ENCODE measurements at regions not wholly inside any gene's neighbourhood (a gene's known extent, or its start where the extent isn't known, plus 50 kb on each side); places are given as distances from the start of the nearest gene placed in this dataset.

- ChIA-PET CTCF (ENCODE audit: low intra/inter-chr PET ratio, low total read pairs) (no interaction called here), POLR2A (no interaction called here)
- ATAC-seq (no peak), FAIRE-seq (no peak), DNase-seq (ENCODE audit: low spot score) (no peak)
- H4K20me1 ChIP-seq (ENCODE audit: insufficient read depth, low read length), result no peaks in the 10 kb centered on the region
- intact Hi-C loops (cut with micrococcal nuclease; ENCODE audit: unreplicated experiment), result no loop called here
- H3K4me3 ChIP-seq (replicated peaks in 1 of 3; ENCODE audit: insufficient read depth in 1 of 3, low read depth in 2 of 3, low read length in 3 of 3), result no peak overlapping the region
- H3K36me3 ChIP-seq (replicated peaks in 1 of 2; ENCODE audit: control insufficient read depth in 1 of 2, insufficient read depth in 2 of 2, low read length in 2 of 2), result no peaks in the 10 kb centered on the region
- no peaks in the 10 kb centered on the region for H3K27me3 ChIP-seq (ENCODE audit: control insufficient read depth in 1 of 2, insufficient read depth in 2 of 2, low read length in 2 of 2)
- TF ChIP-seq ZNF263 (CRISPR knock-in tag; IDR thresholded peaks at IDR 0.05) (no peak), REL (CRISPR knock-in tag; conservative IDR thresholded peaks at IDR 0.05) (no peak), SNAPC2 (CRISPR knock-in tag; IDR thresholded peaks at IDR 0.05) (no peak), ETV5 (CRISPR knock-in tag; IDR thresholded peaks at IDR 0.05; ENCODE audit: borderline replicate concordance) (no peak), ZNF720 (CRISPR knock-in tag; IDR thresholded peaks at IDR 0.05) (no peak), MAFF (IDR thresholded peaks at IDR 0.05; ENCODE audit: low read depth, low read length) (no peak)
- no peak overlapping the region for H3K27ac ChIP-seq (ENCODE audit: extremely low read length, insufficient read depth, low read length)
- no peak overlapping the region for H3K9ac ChIP-seq (ENCODE audit: insufficient read depth, low read depth, low read length)
- H2AFZ ChIP-seq (ENCODE audit: low read length), result no peak overlapping the region
- in situ Hi-C loops (cut with HindIII; ENCODE audit: extremely low pct_ligation_motif_present, low pct_unique_long_range_greater_than_20kb), result no loop called here
- H3K9me3 ChIP-seq (ENCODE audit: low read length), result no peaks in the 10 kb centered on the region
- 0% methylated on average over 1 of the region's 1 CpG for WGBS (ENCODE audit: low lambda C conversion rate)
- no TSS peak for BruUV-seq (replicated peaks)
- H3K4me1 ChIP-seq (ENCODE audit: insufficient read depth, low read length), result peaks cover 9% of the 10 kb centered on the region; the same call in 1 of the 2 replicates
- no peak overlapping the region for H3K4me2 ChIP-seq (ENCODE audit: low read depth, low read length)
- no peaks in the 10 kb centered on the region for H3K79me2 ChIP-seq (ENCODE audit: insufficient read depth, low read length)
These were observed 116.7 kb upstream of the GLRA2 start for GRCh38 chrX:14412686-14413085.

- intact Hi-C loops (cut with micrococcal nuclease; ENCODE audit: unreplicated experiment), result no loop called here
- Histone ChIP-seq H3K9me3 (ENCODE audit: low read length) (no peaks in the 10 kb centered on the region), H3K9ac (ENCODE audit: insufficient read depth, low read depth, low read length) (no peak overlapping the region), H3K79me2 (ENCODE audit: insufficient read depth, low read length) (no peaks in the 10 kb centered on the region), H2AFZ (ENCODE audit: low read length) (no peak overlapping the region), H3K27ac (ENCODE audit: extremely low read length, insufficient read depth, low read length) (no peak overlapping the region), H3K27me3 (ENCODE audit: control insufficient read depth in 1 of 2, insufficient read depth in 2 of 2, low read length in 2 of 2) (no peaks in the 10 kb centered on the region), H3K36me3 (replicated peaks in 1 of 2; ENCODE audit: control insufficient read depth in 1 of 2, insufficient read depth in 2 of 2, low read length in 2 of 2) (no peaks in the 10 kb centered on the region), H3K4me1 (ENCODE audit: insufficient read depth, low read length) (peaks cover 9% of the 10 kb centered on the region; the same call in 1 of the 2 replicates), H3K4me2 (ENCODE audit: low read depth, low read length) (no peak overlapping the region), H4K20me1 (ENCODE audit: insufficient read depth, low read length) (no peaks in the 10 kb centered on the region), H3K4me3 (replicated peaks in 1 of 3; ENCODE audit: insufficient read depth in 1 of 3, low read depth in 2 of 3, low read length in 3 of 3) (no peak overlapping the region)
- FAIRE-seq (no peak), ATAC-seq (no peak), DNase-seq (ENCODE audit: low spot score) (no peak)
- in situ Hi-C loops (cut with HindIII; ENCODE audit: extremely low pct_ligation_motif_present, low pct_unique_long_range_greater_than_20kb), result no loop called here
- TF ChIP-seq PLSCR1 (CRISPR knock-in tag; IDR thresholded peaks at IDR 0.05; ENCODE audit: borderline replicate concordance), result no peak
- TF ChIP-seq ADNP (CRISPR knock-in tag; IDR thresholded peaks at IDR 0.05), result no peak
- TF ChIP-seq MLLT10 (CRISPR knock-in tag; IDR thresholded peaks at IDR 0.05), result no peak
- TF ChIP-seq NFE2L1 (CRISPR knock-in tag; IDR thresholded peaks at IDR 0.05; ENCODE audit: borderline replicate concordance), result no peak
- no peak for TF ChIP-seq CEBPG (CRISPR knock-in tag; IDR thresholded peaks at IDR 0.05)
- no peak for TF ChIP-seq ZNF446 (CRISPR knock-in tag; IDR thresholded peaks at IDR 0.05)
- TF ChIP-seq PCBP2 (optimal IDR thresholded peaks at IDR 0.05; ENCODE audit: low read depth, low read length, poor library complexity, severe bottlenecking), result no peak
- no peak for TF ChIP-seq SIN3A (IDR thresholded peaks at IDR 0.05; ENCODE audit: borderline replicate concordance, low read depth, low read length)
- TF ChIP-seq ERF (CRISPR knock-in tag; IDR thresholded peaks at IDR 0.05), result no peak
- no peak for TF ChIP-seq ZBTB25 (CRISPR knock-in tag; IDR thresholded peaks at IDR 0.05)
- TF ChIP-seq ZNF674 (CRISPR knock-in tag; IDR thresholded peaks at IDR 0.05; ENCODE audit: low read depth), result no peak
- no peak for TF ChIP-seq ZFP36L2 (CRISPR knock-in tag; IDR thresholded peaks at IDR 0.05)
- 0% methylated on average over 1 of the region's 1 CpG for WGBS (ENCODE audit: low lambda C conversion rate)
- ChIA-PET POLR2A (no interaction called here), CTCF (ENCODE audit: low intra/inter-chr PET ratio, low total read pairs) (no interaction called here)
- no TSS peak for BruUV-seq (replicated peaks)
These were observed 118.0 kb upstream of the GLRA2 start for GRCh38 chrX:14411326-14411725.
